H1 (cell line): ENCODE measurements at regions not wholly inside any gene's neighbourhood (a gene's known extent, or its start where the extent isn't known, plus 50 kb on each side); places are given as distances from the start of the nearest gene placed in this dataset.

ENCODE experiments used
- CTCF ChIA-PET: fragments of 300-600 bp; sonication (Branson Sonifier 250); formaldehyde crosslinking; loops from one replicate; lab custom pipeline; 2021; ENCODE audit not compliant: partially characterized antibody; lab: Charles Lee
- POLR2A ChIA-PET: fragments of 300-600 bp; sonication (Branson Sonifier 250); formaldehyde crosslinking; loops from one replicate; lab custom pipeline; 2021; ENCODE audit warnings: inconsistent platforms; ENCODE audit not compliant: partially characterized antibody; lab: Charles Lee
- DNase-seq, 2 experiments: peaks; one replicate each; pipeline versions ENCODE4 v3.0.0 to v3.0.0-alpha.2; 2010 to 2022; ENCODE audit warnings: low spot score in 2 of 2, low read depth in 1 of 2, mixed read lengths in 1 of 2
- FAIRE-seq: peaks from 2 replicates; lab custom pipeline; 2011; peaks lifted over from hg19 to GRCh38; lab: Jason Lieb, UNC
- H2AFZ ChIP-seq: 2 replicates; pipeline ENCODE4 v1.8.1; 2012; ENCODE audit warnings: low read length, inconsistent platforms
- H2AK5ac ChIP-seq: 2 replicates; pipeline ENCODE4 v1.6.1; 2013; ENCODE audit warnings: low read depth, low read length
- H2BK120ac ChIP-seq: replicated peaks from 2 replicates; pipeline ENCODE3; 2013; ENCODE audit warnings: low read depth, low read length, inconsistent platforms
- H2BK12ac ChIP-seq: 2 replicates; pipeline ENCODE4 v1.6.1; 2013; ENCODE audit warnings: low read depth, low read length
- H2BK15ac ChIP-seq: 2 replicates; pipeline ENCODE4 v1.6.1; 2013; ENCODE audit warnings: low read length
- H2BK20ac ChIP-seq: 2 replicates; pipeline ENCODE4 v1.6.1; 2013; ENCODE audit warnings: low read length
- H2BK5ac ChIP-seq: 2 replicates; pipeline ENCODE4 v1.6.1; 2013; ENCODE audit warnings: low read depth, low read length
- H3K14ac ChIP-seq: 2 replicates; pipeline ENCODE4 v1.6.1; 2013; ENCODE audit warnings: inconsistent platforms; ENCODE audit not compliant: insufficient read length
- H3K18ac ChIP-seq: 2 replicates; pipeline ENCODE4 v1.6.1; 2013; ENCODE audit warnings: low read length; ENCODE audit errors: extremely low read depth
- H3K23ac ChIP-seq: 2 replicates; pipeline ENCODE4 v1.6.1; 2013; ENCODE audit warnings: inconsistent platforms; ENCODE audit not compliant: insufficient read length
- H3K23me2 ChIP-seq: 2 replicates; pipeline ENCODE4 v1.6.1; 2013; ENCODE audit warnings: low read depth, low read length
- H3K27ac ChIP-seq: 2 replicates; pipeline ENCODE4 v1.6.1; 2011; ENCODE audit warnings: low read depth, low read length, inconsistent platforms
- H3K27me3 ChIP-seq, 4 experiments: replicated peaks in 1 of 4; 1 replicate in 1 of 4; 2 replicates in 3 of 4; pipeline versions ENCODE4 v1.6.1 to v1.8.1; 2011 to 2013; ENCODE audit warnings: low read length in 3 of 4, mild to moderate bottlenecking in 3 of 4, inconsistent platforms in 2 of 4, mixed read lengths in 2 of 4, moderate library complexity in 1 of 4; ENCODE audit not compliant: control insufficient read depth in 3 of 4, insufficient read depth in 3 of 4; ENCODE audit errors: extremely low read depth in 1 of 4
- H3K36me3 ChIP-seq, 4 experiments: 2 replicates each; pipeline versions ENCODE4 v1.6.1 to v1.8.1; 2011 to 2013; ENCODE audit warnings: mild to moderate bottlenecking in 4 of 4, low read length in 3 of 4, moderate library complexity in 2 of 4, control low read depth in 1 of 4, inconsistent platforms in 1 of 4; ENCODE audit not compliant: insufficient read depth in 4 of 4, control insufficient read depth in 2 of 4
- H3K4ac ChIP-seq: replicated peaks from 2 replicates; pipeline ENCODE3; 2013; ENCODE audit warnings: low read length, low read depth, mixed read lengths, inconsistent platforms; ENCODE audit not compliant: insufficient read length
- H3K4me1 ChIP-seq, 4 experiments: replicated peaks in 1 of 4; 1 replicate in 1 of 4; 2 replicates in 3 of 4; pipeline versions ENCODE4 v1.6.1 to v1.8.1; 2011 to 2013; ENCODE audit warnings: low read length in 3 of 4, inconsistent platforms in 2 of 4, mixed read lengths in 1 of 4; ENCODE audit not compliant: insufficient read depth in 4 of 4, control insufficient read depth in 3 of 4
- H3K4me2 ChIP-seq, 2 experiments: 2 replicates each; pipeline versions ENCODE4 v1.6.1 to v1.8.1; 2011 to 2013; ENCODE audit warnings: low read depth in 2 of 2, low read length in 2 of 2, control low read depth in 1 of 2, inconsistent platforms in 1 of 2, mild to moderate bottlenecking in 1 of 2; ENCODE audit not compliant: insufficient read depth in 1 of 2
- H3K4me3 ChIP-seq, 4 experiments: fragments of 200-600, 300-600 bp in 1 of 4; sonication (generic), shearing (Covaris generic), sonication (Bioruptor Twin) in 1 of 4; 2 replicates each; pipeline versions ENCODE4 v1.5.1 to v1.8.1; 2011 to 2016; ENCODE audit warnings: low read length in 4 of 4, low read depth in 3 of 4, control low read depth in 2 of 4, inconsistent platforms in 2 of 4, mild to moderate bottlenecking in 2 of 4, mixed read lengths in 1 of 4, moderate library complexity in 1 of 4; ENCODE audit not compliant: insufficient read depth in 2 of 4; ENCODE audit errors: extremely low read depth in 1 of 4
- H3K56ac ChIP-seq: replicated peaks from 2 replicates; pipeline ENCODE3; 2013; ENCODE audit warnings: low read depth, mild to moderate bottlenecking, mixed read lengths, low read length, inconsistent platforms; ENCODE audit not compliant: insufficient read length
- H3K79me1 ChIP-seq: 2 replicates; pipeline ENCODE4 v1.6.1; 2013; ENCODE audit warnings: low read depth, low read length, control low read depth
- H3K79me2 ChIP-seq, 2 experiments: 2 replicates each; pipeline versions ENCODE4 v1.6.1 to v1.8.1; 2012 to 2013; ENCODE audit warnings: low read length in 2 of 2, mild to moderate bottlenecking in 2 of 2, inconsistent platforms in 1 of 2; ENCODE audit not compliant: insufficient read depth in 2 of 2, control insufficient read depth in 1 of 2
- H3K9ac ChIP-seq, 4 experiments: replicated peaks in 1 of 4; 1 replicate in 1 of 4; 2 replicates in 3 of 4; pipeline versions ENCODE4 v1.6.1 to v1.8.1; 2011 to 2013; ENCODE audit warnings: low read depth in 3 of 4, low read length in 3 of 4, control low read depth in 2 of 4, mild to moderate bottlenecking in 2 of 4, moderate library complexity in 2 of 4, inconsistent platforms in 1 of 4; ENCODE audit errors: extremely low read depth in 1 of 4
- H3K9me3 ChIP-seq, 2 experiments: 2 replicates each; pipeline versions ENCODE4 v1.6.1 to v1.8.1; 2012 to 2013; ENCODE audit warnings: mild to moderate bottlenecking in 2 of 2, moderate library complexity in 2 of 2, control low read depth in 1 of 2, inconsistent platforms in 1 of 2, low read depth in 1 of 2, low read length in 1 of 2, mixed read lengths in 1 of 2; ENCODE audit not compliant: insufficient read depth in 2 of 2
- H4K20me1 ChIP-seq, 2 experiments: replicated peaks in 1 of 2; 2 replicates each; pipeline versions ENCODE3 to v1.8.1; 2011 to 2013; ENCODE audit warnings: inconsistent platforms in 2 of 2, low read length in 2 of 2, mild to moderate bottlenecking in 1 of 2; ENCODE audit not compliant: insufficient read depth in 2 of 2, control insufficient read depth in 1 of 2
- H4K5ac ChIP-seq: 2 replicates; pipeline ENCODE4 v1.6.1; 2013; ENCODE audit warnings: low read length, low read depth, mixed read lengths, inconsistent platforms; ENCODE audit not compliant: insufficient read length
- H4K8ac ChIP-seq: 2 replicates; pipeline ENCODE4 v1.8.0; 2013; ENCODE audit warnings: mild to moderate bottlenecking, moderate library complexity, low read length, inconsistent platforms; ENCODE audit not compliant: insufficient read depth; ENCODE audit errors: extremely low read depth
- H4K91ac ChIP-seq: replicated peaks from 2 replicates; pipeline ENCODE3; 2013; ENCODE audit warnings: low read length, mixed read lengths, inconsistent platforms; ENCODE audit not compliant: insufficient read length
- CHD1 ChIP-seq: IDR thresholded peaks from 2 replicates; pipeline ENCODE4 v1.6.1; 2012; ENCODE audit warnings: low read depth, low read length, improper control_type of control experiment
- EZH2 ChIP-seq: fragments of 200-600 bp; sonication (generic); IDR thresholded peaks from 2 replicates; pipeline ENCODE4 v1.7.1; 2012; ENCODE audit warnings: low read depth, mild to moderate bottlenecking, moderate library complexity, low read length, inconsistent platforms; ENCODE audit not compliant: severe bottlenecking
- TAF7 ChIP-seq: optimal IDR thresholded peaks from 2 replicates; pipeline ENCODE3; 2011; ENCODE audit warnings: low read depth, mild to moderate bottlenecking, inconsistent platforms, low read length, moderate library complexity, borderline replicate concordance
- WGBS, 2 experiments: shearing (Covaris generic) in 1 of 2; methylation state at CpG; one replicate each; pipeline versions ENCODE4 v1.1.6 to v1.1.7; 2013 to 2015; ENCODE audit warnings: low lambda C conversion rate in 2 of 2, mixed read lengths in 2 of 2, inconsistent platforms in 1 of 2, low coverage in 1 of 2, missing lambda C conversion rate in 1 of 2; ENCODE audit not compliant: insufficient replicate concordance in 2 of 2, insufficient coverage in 1 of 2, insufficient read length in 1 of 2; ENCODE audit errors: extremely low coverage in 1 of 2, missing lambda C conversion rate in 1 of 2; 5-methylcytosine and 5-hydroxymethylcytosine counted together
- TF ChIP-seq, protein P1 (sequence below), 3 experiments: IDR thresholded peaks; 1 replicate in 2 of 3; 2 replicates in 1 of 3; pipeline versions ENCODE4 v1.5.1 to v1.6.1; 2011; ENCODE audit warnings: low read length in 3 of 3, mild to moderate bottlenecking in 3 of 3, inconsistent platforms in 2 of 3, low read depth in 1 of 3, moderate library complexity in 1 of 3; ENCODE audit not compliant: insufficient read depth in 1 of 3; ENCODE audit errors: control extremely low read depth in 1 of 3

DNA sequence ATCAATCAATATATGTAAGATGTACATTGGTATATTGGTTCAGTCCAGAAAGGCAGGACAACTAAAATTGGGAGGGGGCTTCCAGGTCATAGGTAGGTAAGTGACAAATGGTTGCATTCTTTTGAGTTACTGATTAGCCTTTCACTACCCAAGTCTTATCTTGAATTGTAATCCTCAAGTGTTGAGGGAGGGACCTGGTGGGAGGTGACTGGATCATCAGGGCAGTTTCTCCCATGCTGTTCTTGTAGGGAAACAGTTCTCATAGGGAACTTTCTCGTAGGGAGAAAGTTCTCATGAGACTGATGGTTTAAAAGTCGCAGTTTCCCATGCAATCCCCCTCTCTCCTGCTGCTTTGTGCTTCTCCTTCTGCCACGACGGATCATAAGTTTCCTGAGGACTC, 809.2 kb downstream of the KCNT2 start:
- H3K27ac ChIP-seq = no peak overlapping the region
- H2BK5ac ChIP-seq = no peak overlapping the region
- DNase-seq = no peak
- no peaks in the 10 kb centered on the region for H3K23me2 ChIP-seq
- ChIA-PET POLR2A (no interaction called here), CTCF (interaction anchor here (1.0 to 1.7 kb wide), 2 partner anchors 47 to 87 kb away, joined by 3 to 5 read pairs; no protein-coding TSS in a partner anchor)
- H3K4me2 ChIP-seq = no peak overlapping the region
- no peak overlapping the region for H3K18ac ChIP-seq
- H2BK20ac ChIP-seq = no peak overlapping the region
- H2BK12ac ChIP-seq = no peak overlapping the region
- no peak overlapping the region for H2AK5ac ChIP-seq
- FAIRE-seq = no peak
- no peak overlapping the region for H3K9ac ChIP-seq
- H3K9me3 ChIP-seq = no peaks in the 10 kb centered on the region
- no peak overlapping the region for H3K23ac ChIP-seq
- TF ChIP-seq CHD1 (no peak), TAF7 (no peak), EZH2 (no peak)
- TF ChIP-seq, protein P1, sequence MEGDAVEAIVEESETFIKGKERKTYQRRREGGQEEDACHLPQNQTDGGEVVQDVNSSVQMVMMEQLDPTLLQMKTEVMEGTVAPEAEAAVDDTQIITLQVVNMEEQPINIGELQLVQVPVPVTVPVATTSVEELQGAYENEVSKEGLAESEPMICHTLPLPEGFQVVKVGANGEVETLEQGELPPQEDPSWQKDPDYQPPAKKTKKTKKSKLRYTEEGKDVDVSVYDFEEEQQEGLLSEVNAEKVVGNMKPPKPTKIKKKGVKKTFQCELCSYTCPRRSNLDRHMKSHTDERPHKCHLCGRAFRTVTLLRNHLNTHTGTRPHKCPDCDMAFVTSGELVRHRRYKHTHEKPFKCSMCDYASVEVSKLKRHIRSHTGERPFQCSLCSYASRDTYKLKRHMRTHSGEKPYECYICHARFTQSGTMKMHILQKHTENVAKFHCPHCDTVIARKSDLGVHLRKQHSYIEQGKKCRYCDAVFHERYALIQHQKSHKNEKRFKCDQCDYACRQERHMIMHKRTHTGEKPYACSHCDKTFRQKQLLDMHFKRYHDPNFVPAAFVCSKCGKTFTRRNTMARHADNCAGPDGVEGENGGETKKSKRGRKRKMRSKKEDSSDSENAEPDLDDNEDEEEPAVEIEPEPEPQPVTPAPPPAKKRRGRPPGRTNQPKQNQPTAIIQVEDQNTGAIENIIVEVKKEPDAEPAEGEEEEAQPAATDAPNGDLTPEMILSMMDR (IDR thresholded peaks at IDR 0.05; ENCODE audit: control extremely low read depth in 1 of 3, insufficient read depth in 1 of 3, low read depth in 1 of 3, low read length in 3 of 3) = no peak
- WGBS, 2 experiments = 95% methylated on average over 4 of the region's 4 CpGs; no CpG with 5 or more reads in 1 of the 2 experiments
- no peak overlapping the region for H3K14ac ChIP-seq
- H3K4me1 ChIP-seq = no peaks in the 10 kb centered on the region
- H3K4ac ChIP-seq = no peak overlapping the region
- peak overlapping the region; percentile 32; the same call in 1 of the 2 replicates for H2AFZ ChIP-seq
- no peaks in the 10 kb centered on the region for H3K79me1 ChIP-seq
- H3K56ac ChIP-seq = no peak overlapping the region
- no peak overlapping the region for H3K4me3 ChIP-seq
- H4K5ac ChIP-seq = no peak overlapping the region
- no peaks in the 10 kb centered on the region for H3K79me2 ChIP-seq
- no peak overlapping the region for H2BK120ac ChIP-seq
- no peaks in the 10 kb centered on the region for H4K20me1 ChIP-seq
- no peaks in the 10 kb centered on the region for H3K27me3 ChIP-seq
- H2BK15ac ChIP-seq = no peak overlapping the region
- no peak overlapping the region for H4K8ac ChIP-seq
- H4K91ac ChIP-seq = no peak overlapping the region
- no peaks in the 10 kb centered on the region for H3K36me3 ChIP-seq
